Fibroblast of peridontal ligament (primary cell): ENCODE measurements at regions not wholly inside any gene's neighbourhood (a gene's known extent, or its start where the extent isn't known, plus 50 kb on each side); places are given as distances from the start of the nearest gene placed in this dataset.

Source experiments
- DNase-seq: peaks from one replicate; pipeline ENCODE4 v3.0.0-alpha.2; 2010; ENCODE audit errors: extremely low read depth

- no peak for DNase-seq
Observed at GRCh38 chr15:91801836-91802534, 51.5 kb upstream of the SLCO3A1 start.

GRCh38 chr15:91803260-91803659 lies 50.2 kb upstream of the SLCO3A1 start:
- no peak for DNase-seq
